Stimulated activated CD8-positive, alpha-beta memory T cell treated with anti-CD3 and anti-CD28 coated beads, Interleukin-15, amount 100 ng/mL, for 4 hours (primary cell): ENCODE measurements at regions not wholly inside any gene's neighbourhood (a gene's known extent, or its start where the extent isn't known, plus 50 kb on each side); places are given as distances from the start of the nearest gene placed in this dataset.
"Not testable (repeated sequence)": the region's sequence is repeated elsewhere in the genome, so short reads cannot be mapped to it uniquely, and the experiment has no call there.

Experiments
- DNase-seq, 2 donors: peaks; one replicate each; pipeline ENCODE4 v3.0.0-alpha.2; 2020; ENCODE audit warnings: low read depth in 2 of 2

GRCh38 chr2:35820391-35820790, 535.2 kb upstream of the CRIM1 start:
- DNase-seq = no peak

GRCh38 chr2:35819033-35819432, 536.5 kb upstream of the CRIM1 start:
- no peak for DNase-seq

GRCh38 chr2:35818359-35818758, 537.2 kb upstream of the CRIM1 start:
- not testable (repeated sequence) for DNase-seq

- DNase-seq = not testable (repeated sequence)
These were observed 541.0 kb upstream of the CRIM1 start for GRCh38 chr2:35814597-35814996.

- no peak for DNase-seq
These were observed 552.5 kb upstream of the CRIM1 start for GRCh38 chr2:35803126-35803525.

- DNase-seq = no peak
These were observed 560.7 kb upstream of the CRIM1 start for GRCh38 chr2:35794796-35795450.

GRCh38 chr2:35790292-35790691, 565.3 kb upstream of the CRIM1 start:
- DNase-seq = no peak

GRCh38 chr2:35788543-35788942, 567.0 kb upstream of the CRIM1 start:
- DNase-seq = no peak

GRCh38 chr2:35787302-35788031, 568.1 kb upstream of the CRIM1 start:
- DNase-seq = no peak

- DNase-seq = no peak
These were observed 570.0 kb upstream of the CRIM1 start for GRCh38 chr2:35785564-35785963.

GRCh38 chr2:35784777-35785176, 570.8 kb upstream of the CRIM1 start:
- DNase-seq = no peak

- no peak for DNase-seq
These were observed 571.9 kb upstream of the CRIM1 start for GRCh38 chr2:35783723-35784122.

GRCh38 chr2:35741556-35741955, 614.0 kb upstream of the CRIM1 start:
- no peak for DNase-seq

GRCh38 chr2:35731674-35732073, 623.9 kb upstream of the CRIM1 start:
- no peak for DNase-seq

GRCh38 chr2:35714883-35715282, 640.7 kb upstream of the CRIM1 start:
- no peak for DNase-seq

GRCh38 chr2:35708411-35708923, 647.1 kb upstream of the CRIM1 start:
- DNase-seq = no peak

GRCh38 chr2:35688309-35688708, 667.3 kb upstream of the CRIM1 start:
- DNase-seq = no peak

GRCh38 chr2:35651688-35652323, 703.8 kb upstream of the CRIM1 start:
- DNase-seq = no peak

- no peak for DNase-seq
These were observed 740.9 kb upstream of the CRIM1 start for GRCh38 chr2:35614640-35615039.

GRCh38 chr2:35606394-35606793, 749.2 kb upstream of the CRIM1 start:
- DNase-seq = no peak

GRCh38 chr2:35598310-35598709, 757.3 kb upstream of the CRIM1 start:
- no peak for DNase-seq

- DNase-seq = no peak
These were observed 763.7 kb upstream of the CRIM1 start for GRCh38 chr2:35591886-35592285.

- DNase-seq = no peak
These were observed 769.6 kb upstream of the CRIM1 start for GRCh38 chr2:35585972-35586371.
